K562 (cell line): ENCODE measurements at regions not wholly inside any gene's neighbourhood (a gene's known extent, or its start where the extent isn't known, plus 50 kb on each side); places are given as distances from the start of the nearest gene placed in this dataset.

Experiments
- ATAC-seq: fragments of 200-7000 bp; cut with Tn5 transposase; 3 replicates; pipeline ENCODE4 v1.9.1; 2020; ENCODE audit warnings: moderate library complexity
- BruUV-seq: library from RNA; stranded (reverse); fragments of 400-500 nt; replicated peaks from 2 replicates; lab custom pipeline; 2021; lab: Mats Ljungman, UMichigan
- CTCF ChIA-PET: fragments of 300-600 bp; formaldehyde crosslinking; extraction: SDS; loops from one replicate; lab custom pipeline; 2021; ENCODE audit warnings: low intra/inter-chr PET ratio; lab: Yijun Ruan, JAX
- POLR2A ChIA-PET: fragments of 300-600, 350-650 bp; sonication (Branson Sonifier 250); formaldehyde crosslinking; extraction: SDS; loops from one replicate; lab custom pipeline; 2021; ENCODE audit warnings: antibody characterized with exemption, inconsistent platforms; lab: Yijun Ruan, JAX
- DNase-seq, 4 experiments: peaks; one replicate each; pipeline versions ENCODE4 v3.0.0 to v3.0.0-alpha.2; 2011 to 2018; ENCODE audit warnings: low spot score in 3 of 4, mixed read lengths in 3 of 4; ENCODE audit errors: extremely low read depth in 1 of 4
- FAIRE-seq: peaks from 2 replicates; lab custom pipeline; 2011; peaks lifted over from hg19 to GRCh38; lab: Jason Lieb, UNC
- H2AFZ ChIP-seq: 2 replicates; pipeline ENCODE4 v1.6.0; 2011; ENCODE audit warnings: low read depth, low read length, control low read depth, inconsistent platforms
- H3K27ac ChIP-seq: fragments of 200-600 bp; 3 replicates; pipeline ENCODE4 v1.8.0; 2011; ENCODE audit warnings: low read depth, mild to moderate bottlenecking, control low read depth, inconsistent platforms, low read length, moderate library complexity, mixed read lengths; ENCODE audit errors: extremely low read depth
- H3K27me3 ChIP-seq, 2 experiments: fragments of 300-600 bp in 1 of 2; 2 replicates in 1 of 2; 3 replicates in 1 of 2; pipeline versions ENCODE4 v1.6.0 to v1.8.0; 2011; ENCODE audit warnings: inconsistent platforms in 2 of 2, low read length in 2 of 2, mild to moderate bottlenecking in 1 of 2, mixed read lengths in 1 of 2, moderate library complexity in 1 of 2; ENCODE audit not compliant: control insufficient read depth in 2 of 2, insufficient read depth in 2 of 2
- H3K36me3 ChIP-seq: fragments of 300-600 bp; 3 replicates; pipeline ENCODE4 v1.8.0; 2011; ENCODE audit warnings: mild to moderate bottlenecking, low read length, inconsistent platforms; ENCODE audit not compliant: control insufficient read depth, insufficient read depth
- H3K4me1 ChIP-seq, 2 experiments: fragments of 200-600 bp in 1 of 2; replicated peaks in 1 of 2; 2 replicates in 1 of 2; 3 replicates in 1 of 2; pipeline versions ENCODE4 v1.5.1 to v1.8.0; 2011; ENCODE audit warnings: inconsistent platforms in 2 of 2, low read length in 2 of 2, mild to moderate bottlenecking in 1 of 2, mixed read lengths in 1 of 2, moderate library complexity in 1 of 2; ENCODE audit not compliant: control insufficient read depth in 2 of 2, insufficient read depth in 2 of 2
- H3K4me2 ChIP-seq: 2 replicates; pipeline ENCODE4 v1.6.1; 2011; ENCODE audit warnings: low read length, control low read depth, inconsistent platforms, mixed read lengths; ENCODE audit not compliant: insufficient read depth
- H3K4me3 ChIP-seq: fragments of 200-600 bp; sonication (generic), shearing (Covaris generic); 2 replicates; pipeline ENCODE4 v1.5.1; 2016; ENCODE audit warnings: control low read depth, inconsistent platforms
- H3K79me2 ChIP-seq: fragments of 200-600 bp; 3 replicates; pipeline ENCODE4 v1.8.0; 2011; ENCODE audit warnings: low read length, inconsistent platforms; ENCODE audit not compliant: control insufficient read depth, insufficient read depth
- H3K9ac ChIP-seq, 2 experiments: 2 replicates each; pipeline versions ENCODE4 v1.6.0 to v1.6.1; 2011; ENCODE audit warnings: low read depth in 2 of 2, low read length in 2 of 2, control low read depth in 1 of 2, inconsistent platforms in 1 of 2, mild to moderate bottlenecking in 1 of 2, mixed read lengths in 1 of 2; ENCODE audit not compliant: insufficient read depth in 1 of 2
- H3K9me1 ChIP-seq: one replicate; pipeline ENCODE4 v1.6.0; 2011; ENCODE audit warnings: inconsistent platforms, mild to moderate bottlenecking, low read length, moderate library complexity; ENCODE audit not compliant: control insufficient read depth, insufficient read depth
- H3K9me3 ChIP-seq: replicated peaks from 2 replicates; pipeline ENCODE4 v1.5.1; 2011; ENCODE audit warnings: low read depth, low read length, inconsistent platforms; ENCODE audit not compliant: control insufficient read depth, insufficient read depth
- H4K20me1 ChIP-seq: replicated peaks from 2 replicates; pipeline ENCODE4 v1.6.1; 2011; ENCODE audit warnings: low read length, inconsistent platforms, mixed read lengths; ENCODE audit not compliant: control insufficient read depth, insufficient read depth
- HLTF ChIP-seq: fragments of 450-650 bp; IDR thresholded peaks from 2 replicates; pipeline ENCODE4 v1.6.1; 2016
- KAT2B ChIP-seq: IDR thresholded peaks from one replicate; pipeline ENCODE4 v1.6.1; 2012; ENCODE audit warnings: low read depth, mild to moderate bottlenecking, control low read depth, inconsistent platforms, low read length, moderate library complexity
- MTA1 ChIP-seq: fragments of 450-650 bp; IDR thresholded peaks from 2 replicates; pipeline ENCODE4 v1.6.1; 2017; ENCODE audit warnings: borderline replicate concordance
- NONO ChIP-seq, 2 experiments: fragments of 200-400 bp in 1 of 2; fragments of 450-650 bp in 1 of 2; formaldehyde crosslinking in 1 of 2; IDR thresholded peaks; 2 replicates each; pipeline ENCODE4 v1.6.1; 2017; ENCODE audit warnings: low read depth in 2 of 2, mild to moderate bottlenecking in 2 of 2, moderate library complexity in 2 of 2, low read length in 1 of 2
- RBFOX2 ChIP-seq: fragments of 200-400 bp; formaldehyde crosslinking; IDR thresholded peaks from 2 replicates; pipeline ENCODE4 v1.6.1; 2017; ENCODE audit warnings: low read depth, mild to moderate bottlenecking, low read length, moderate library complexity
- ZBTB1 ChIP-seq: sonication (generic); formaldehyde crosslinking; IDR thresholded peaks from 2 replicates; pipeline ENCODE4 v1.8.1; 2023; ENCODE audit warnings: missing genetic modification reagents, low read depth, mild to moderate bottlenecking, borderline replicate concordance
- ZNF140 ChIP-seq: fragments of 250-450 bp; sonication (Bioruptor Pico); IDR thresholded peaks from 2 replicates; pipeline ENCODE4 v1.8.0; 2021; ENCODE audit warnings: moderate library complexity, mild to moderate bottlenecking, inconsistent platforms
- ZNF668 ChIP-seq: fragments of 250-450 bp; sonication (Bioruptor Pico); IDR thresholded peaks from 2 replicates; pipeline ENCODE4 v1.8.0; 2022; ENCODE audit warnings: mild to moderate bottlenecking, inconsistent platforms
- ZZZ3 ChIP-seq: fragments of 450-650 bp; IDR thresholded peaks from 2 replicates; pipeline ENCODE4 v1.6.1; 2016; ENCODE audit warnings: antibody characterized with exemption, mild to moderate bottlenecking, moderate library complexity
- WGBS: fragments of 100-300 bp; shearing (Covaris generic); methylation state at CpG from one replicate; pipeline ENCODE4 v1.1.6; 2016; ENCODE audit warnings: low coverage, mixed read lengths; ENCODE audit not compliant: insufficient coverage; ENCODE audit errors: missing lambda C conversion rate; 5-methylcytosine and 5-hydroxymethylcytosine counted together
- in situ Hi-C: fragments of 300-500 bp; cut with MboI; formaldehyde crosslinking; loops from 4 replicates; pipeline ENCODE4 v1.15.0; 2018; ENCODE audit warnings: inconsistent platforms, mixed read lengths
- intact Hi-C: fragments of 100-400 bp; cut with micrococcal nuclease; formaldehyde crosslinking; loops from 2 replicates; pipeline ENCODE4 v1.14.2; 2022
- TF ChIP-seq, protein P1 (sequence below): fragments of 450-650 bp; conservative IDR thresholded peaks from 2 replicates; pipeline ENCODE4 v1.6.1; 2016; ENCODE audit warnings: missing genetic modification characterization, low read depth, mild to moderate bottlenecking, missing compliant biosample characterization, moderate library complexity
- TF ChIP-seq, protein P2 (sequence below): fragments of 200-800 bp; sonication (Bioruptor generic); IDR thresholded peaks from 2 replicates; pipeline ENCODE4 v1.6.1; 2016; ENCODE audit warnings: missing genetic modification characterization, missing compliant biosample characterization

DNA sequence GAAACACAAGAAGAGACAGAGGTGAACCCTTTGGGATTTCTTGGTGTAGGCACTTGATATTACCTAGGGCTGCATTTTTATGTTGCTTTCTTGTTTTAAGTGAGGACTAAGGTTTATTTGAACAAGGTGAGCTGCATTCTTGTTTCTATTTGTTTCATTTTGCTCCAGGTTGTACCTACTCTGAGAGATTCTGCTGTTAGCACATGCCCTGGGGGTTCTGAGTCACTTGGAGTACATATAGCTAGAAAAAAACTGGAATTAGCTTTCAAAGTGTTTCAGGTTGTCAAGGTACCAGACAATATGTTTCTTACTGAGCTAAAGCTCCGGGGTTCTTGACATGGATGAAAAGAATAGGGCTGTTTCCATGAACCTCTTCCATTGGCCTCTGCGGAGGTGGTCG, 299.4 kb downstream of the ICE1 start:
- TF ChIP-seq HLTF (no peak), MTA1 (no peak), ZNF140 (no peak), ZBTB1 (no peak), KAT2B (no peak), ZNF668 (CRISPR knock-in tag) (no peak)
- TF ChIP-seq, protein P1, sequence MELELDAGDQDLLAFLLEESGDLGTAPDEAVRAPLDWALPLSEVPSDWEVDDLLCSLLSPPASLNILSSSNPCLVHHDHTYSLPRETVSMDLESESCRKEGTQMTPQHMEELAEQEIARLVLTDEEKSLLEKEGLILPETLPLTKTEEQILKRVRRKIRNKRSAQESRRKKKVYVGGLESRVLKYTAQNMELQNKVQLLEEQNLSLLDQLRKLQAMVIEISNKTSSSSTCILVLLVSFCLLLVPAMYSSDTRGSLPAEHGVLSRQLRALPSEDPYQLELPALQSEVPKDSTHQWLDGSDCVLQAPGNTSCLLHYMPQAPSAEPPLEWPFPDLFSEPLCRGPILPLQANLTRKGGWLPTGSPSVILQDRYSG (tag): no peak
- WGBS: 2% methylated on average over 3 of the region's 3 CpGs
- H3K36me3 ChIP-seq: no peaks in the 10 kb centered on the region
- H4K20me1 ChIP-seq: no peaks in the 10 kb centered on the region
- no peaks in the 10 kb centered on the region for H3K79me2 ChIP-seq
- ATAC-seq (no peak), DNase-seq (no peak), FAIRE-seq (peak; percentile 15)
- no peaks in the 10 kb centered on the region for H3K9me3 ChIP-seq
- no peaks in the 10 kb centered on the region for H3K4me1 ChIP-seq
- no peak overlapping the region for H3K4me2 ChIP-seq
- no peak overlapping the region for H3K27ac ChIP-seq
- no TSS peak for BruUV-seq
- in situ Hi-C loops (no loop called here), intact Hi-C loops (no loop called here)
- no peak overlapping the region for H2AFZ ChIP-seq
- POLR2A ChIA-PET: no interaction called here
- no peak overlapping the region for H3K9ac ChIP-seq
- no peaks in the 10 kb centered on the region for H3K9me1 ChIP-seq
- H3K27me3 ChIP-seq: no peaks in the 10 kb centered on the region
- no peak overlapping the region for H3K4me3 ChIP-seq
- CTCF ChIA-PET: no interaction called here

DNA sequence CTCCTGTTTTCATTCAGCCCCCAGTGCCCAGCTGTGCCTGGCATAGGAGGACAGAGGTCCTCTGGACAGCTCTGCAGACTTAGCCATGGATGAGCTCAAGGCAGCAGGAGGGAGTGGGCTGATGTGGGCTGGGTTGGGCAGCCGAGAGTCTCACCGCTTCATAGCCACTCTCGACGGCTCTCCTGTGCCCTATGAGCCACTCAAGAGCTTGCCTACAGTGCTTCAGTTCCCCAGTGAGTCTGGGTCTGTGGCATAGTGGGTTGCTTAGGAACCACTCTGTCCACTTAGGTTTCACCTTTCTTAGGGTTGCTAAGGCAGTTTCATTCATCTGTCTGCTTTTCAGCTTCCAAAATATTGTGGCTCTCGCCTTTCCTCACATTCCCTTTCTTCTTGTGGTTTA, 296.8 kb downstream of the ICE1 start:
- Histone ChIP-seq H3K4me1 (no peaks in the 10 kb centered on the region), H4K20me1 (no peaks in the 10 kb centered on the region), H2AFZ (no peak overlapping the region), H3K9ac (no peak overlapping the region), H3K79me2 (no peaks in the 10 kb centered on the region), H3K27ac (no peak overlapping the region), H3K4me2 (no peak overlapping the region), H3K9me3 (no peaks in the 10 kb centered on the region), H3K27me3 (no peaks in the 10 kb centered on the region), H3K9me1 (no peaks in the 10 kb centered on the region), H3K4me3 (no peak overlapping the region), H3K36me3 (no peaks in the 10 kb centered on the region)
- ChIA-PET POLR2A (no interaction called here), CTCF (no interaction called here)
- no TSS peak for BruUV-seq
- intact Hi-C loops: no loop called here
- FAIRE-seq (no peak), DNase-seq (no peak), ATAC-seq (no peak)
- in situ Hi-C loops: no loop called here
- WGBS: 0% methylated on average over 5 of the region's 5 CpGs
- TF ChIP-seq RBFOX2: no peak
- no peak for TF ChIP-seq NONO (IDR thresholded peaks at IDR 0.05; ENCODE audit: low read depth in 2 of 2, low read length in 1 of 2)
- no peak for TF ChIP-seq ZZZ3
- TF ChIP-seq, protein P2, sequence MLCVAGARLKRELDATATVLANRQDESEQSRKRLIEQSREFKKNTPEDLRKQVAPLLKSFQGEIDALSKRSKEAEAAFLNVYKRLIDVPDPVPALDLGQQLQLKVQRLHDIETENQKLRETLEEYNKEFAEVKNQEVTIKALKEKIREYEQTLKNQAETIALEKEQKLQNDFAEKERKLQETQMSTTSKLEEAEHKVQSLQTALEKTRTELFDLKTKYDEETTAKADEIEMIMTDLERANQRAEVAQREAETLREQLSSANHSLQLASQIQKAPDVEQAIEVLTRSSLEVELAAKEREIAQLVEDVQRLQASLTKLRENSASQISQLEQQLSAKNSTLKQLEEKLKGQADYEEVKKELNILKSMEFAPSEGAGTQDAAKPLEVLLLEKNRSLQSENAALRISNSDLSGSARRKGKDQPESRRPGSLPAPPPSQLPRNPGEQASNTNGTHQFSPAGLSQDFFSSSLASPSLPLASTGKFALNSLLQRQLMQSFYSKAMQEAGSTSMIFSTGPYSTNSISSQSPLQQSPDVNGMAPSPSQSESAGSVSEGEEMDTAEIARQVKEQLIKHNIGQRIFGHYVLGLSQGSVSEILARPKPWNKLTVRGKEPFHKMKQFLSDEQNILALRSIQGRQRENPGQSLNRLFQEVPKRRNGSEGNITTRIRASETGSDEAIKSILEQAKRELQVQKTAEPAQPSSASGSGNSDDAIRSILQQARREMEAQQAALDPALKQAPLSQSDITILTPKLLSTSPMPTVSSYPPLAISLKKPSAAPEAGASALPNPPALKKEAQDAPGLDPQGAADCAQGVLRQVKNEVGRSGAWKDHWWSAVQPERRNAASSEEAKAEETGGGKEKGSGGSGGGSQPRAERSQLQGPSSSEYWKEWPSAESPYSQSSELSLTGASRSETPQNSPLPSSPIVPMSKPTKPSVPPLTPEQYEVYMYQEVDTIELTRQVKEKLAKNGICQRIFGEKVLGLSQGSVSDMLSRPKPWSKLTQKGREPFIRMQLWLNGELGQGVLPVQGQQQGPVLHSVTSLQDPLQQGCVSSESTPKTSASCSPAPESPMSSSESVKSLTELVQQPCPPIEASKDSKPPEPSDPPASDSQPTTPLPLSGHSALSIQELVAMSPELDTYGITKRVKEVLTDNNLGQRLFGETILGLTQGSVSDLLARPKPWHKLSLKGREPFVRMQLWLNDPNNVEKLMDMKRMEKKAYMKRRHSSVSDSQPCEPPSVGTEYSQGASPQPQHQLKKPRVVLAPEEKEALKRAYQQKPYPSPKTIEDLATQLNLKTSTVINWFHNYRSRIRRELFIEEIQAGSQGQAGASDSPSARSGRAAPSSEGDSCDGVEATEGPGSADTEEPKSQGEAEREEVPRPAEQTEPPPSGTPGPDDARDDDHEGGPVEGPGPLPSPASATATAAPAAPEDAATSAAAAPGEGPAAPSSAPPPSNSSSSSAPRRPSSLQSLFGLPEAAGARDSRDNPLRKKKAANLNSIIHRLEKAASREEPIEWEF (CRISPR knock-in tag): no peak
